WTC11 (cell line): ENCODE measurements at regions not wholly inside any gene's neighbourhood (a gene's known extent, or its start where the extent isn't known, plus 50 kb on each side); places are given as distances from the start of the nearest gene placed in this dataset.
"Not testable (repeated sequence)": the region's sequence is repeated elsewhere in the genome, so short reads cannot be mapped to it uniquely, and the experiment has no call there.

Experiments used
- ATAC-seq: fragments of 200-7000 bp; cut with Tn5 transposase; 2 replicates; pipeline ENCODE4 v1.10.0; 2021; ENCODE audit warnings: mild to moderate bottlenecking, moderate library complexity
- CTCF ChIA-PET: fragments of 300-600 bp; sonication (Branson Sonifier 250); formaldehyde crosslinking; loops from one replicate; lab custom pipeline; 2021; ENCODE audit warnings: antibody characterized with exemption; lab: Charles Lee
- POLR2A ChIA-PET: fragments of 350-600 bp; sonication (Branson Sonifier 250); formaldehyde crosslinking; loops from one replicate; lab custom pipeline; 2021; ENCODE audit warnings: antibody characterized with exemption; lab: Charles Lee
- DNase-seq: peaks from one replicate; pipeline ENCODE4 v3.0.0; 2021; ENCODE audit warnings: low spot score
- H3K27ac Mint-ChIP-seq: 2 replicates; pipeline ENCODE4 v1.8.0; 2021; ENCODE audit warnings: mixed read lengths
- H3K27me3 Mint-ChIP-seq: 2 replicates; pipeline ENCODE4 v1.8.0; 2021; ENCODE audit warnings: low read depth, mild to moderate bottlenecking, moderate library complexity, mixed read lengths
- H3K36me3 Mint-ChIP-seq: 2 replicates; pipeline ENCODE4 v1.8.0; 2021; ENCODE audit warnings: mixed read lengths
- H3K4me1 Mint-ChIP-seq: 2 replicates; pipeline ENCODE4 v1.8.0; 2022; ENCODE audit warnings: mixed read lengths
- H3K4me3 Mint-ChIP-seq: 2 replicates; pipeline ENCODE4 v1.8.0; 2021; ENCODE audit warnings: mild to moderate bottlenecking, moderate library complexity, mixed read lengths
- H3K9me3 Mint-ChIP-seq: 2 replicates; pipeline ENCODE4 v1.8.0; 2021; ENCODE audit warnings: mixed read lengths
- ATF1 ChIP-seq: sonication (generic); formaldehyde crosslinking; IDR thresholded peaks from 2 replicates; pipeline ENCODE4 v1.8.1; 2023; ENCODE audit warnings: mild to moderate bottlenecking, moderate library complexity, missing genetic modification reagents
- HMGA2 ChIP-seq: fragments of 250-450 bp; sonication (Bioruptor Pico); IDR thresholded peaks from 2 replicates; pipeline ENCODE4 v1.4.0; 2021; ENCODE audit warnings: mild to moderate bottlenecking, moderate library complexity
- MLX ChIP-seq: sonication (generic); formaldehyde crosslinking; IDR thresholded peaks from 2 replicates; pipeline ENCODE4 v1.8.1; 2023; ENCODE audit warnings: mild to moderate bottlenecking, missing genetic modification reagents, moderate library complexity
- MYBL2 ChIP-seq: sonication (generic); formaldehyde crosslinking; IDR thresholded peaks from 2 replicates; pipeline ENCODE4 v1.8.1; 2023; ENCODE audit warnings: mild to moderate bottlenecking, moderate library complexity, missing genetic modification reagents
- PREB ChIP-seq: sonication (generic); formaldehyde crosslinking; IDR thresholded peaks from 2 replicates; pipeline ENCODE4 v1.8.1; 2022; ENCODE audit warnings: mild to moderate bottlenecking, missing genetic modification reagents, moderate library complexity, borderline replicate concordance
- RELA ChIP-seq: sonication (generic); formaldehyde crosslinking; IDR thresholded peaks from 2 replicates; pipeline ENCODE4 v1.8.1; 2022; ENCODE audit warnings: missing genetic modification reagents, mild to moderate bottlenecking, borderline replicate concordance
- STAT6 ChIP-seq: sonication (generic); formaldehyde crosslinking; conservative IDR thresholded peaks from 2 replicates; pipeline ENCODE4 v1.8.1; 2023; ENCODE audit warnings: mild to moderate bottlenecking, low read depth, missing genetic modification reagents, moderate library complexity
- ZBTB21 ChIP-seq: sonication (generic); formaldehyde crosslinking; IDR thresholded peaks from 2 replicates; pipeline ENCODE4 v1.8.1; 2023; ENCODE audit warnings: mild to moderate bottlenecking, missing genetic modification reagents, borderline replicate concordance
- ZNF232 ChIP-seq: sonication (generic); formaldehyde crosslinking; IDR thresholded peaks from 2 replicates; pipeline ENCODE4 v1.8.0; 2022; ENCODE audit warnings: mild to moderate bottlenecking, missing genetic modification reagents
- ZNF416 ChIP-seq: fragments of 250-450 bp; sonication (Bioruptor Pico); IDR thresholded peaks from 2 replicates; pipeline ENCODE4 v1.9.0; 2021; ENCODE audit warnings: mild to moderate bottlenecking, inconsistent platforms
- ZNF512 ChIP-seq: sonication (generic); formaldehyde crosslinking; IDR thresholded peaks from 2 replicates; pipeline ENCODE4 v1.8.1; 2022; ENCODE audit warnings: missing genetic modification reagents, borderline replicate concordance
- TF ChIP-seq, protein P1 (sequence below): sonication (generic); formaldehyde crosslinking; IDR thresholded peaks from 2 replicates; pipeline ENCODE4 v1.8.1; 2023; ENCODE audit warnings: mild to moderate bottlenecking, moderate library complexity, missing genetic modification reagents
- TF ChIP-seq, protein P2 (sequence below): sonication (generic); formaldehyde crosslinking; IDR thresholded peaks from 2 replicates; pipeline ENCODE4 v1.8.1; 2023; ENCODE audit warnings: mild to moderate bottlenecking, missing genetic modification reagents, moderate library complexity

GRCh38 chr6:150499882-150500312 lies 99.8 kb upstream of the PLEKHG1 start (continued):
- no peak for TF ChIP-seq ZNF232 (CRISPR knock-in tag)
- TF ChIP-seq STAT6 (CRISPR knock-in tag), result no peak
- TF ChIP-seq, protein P1, sequence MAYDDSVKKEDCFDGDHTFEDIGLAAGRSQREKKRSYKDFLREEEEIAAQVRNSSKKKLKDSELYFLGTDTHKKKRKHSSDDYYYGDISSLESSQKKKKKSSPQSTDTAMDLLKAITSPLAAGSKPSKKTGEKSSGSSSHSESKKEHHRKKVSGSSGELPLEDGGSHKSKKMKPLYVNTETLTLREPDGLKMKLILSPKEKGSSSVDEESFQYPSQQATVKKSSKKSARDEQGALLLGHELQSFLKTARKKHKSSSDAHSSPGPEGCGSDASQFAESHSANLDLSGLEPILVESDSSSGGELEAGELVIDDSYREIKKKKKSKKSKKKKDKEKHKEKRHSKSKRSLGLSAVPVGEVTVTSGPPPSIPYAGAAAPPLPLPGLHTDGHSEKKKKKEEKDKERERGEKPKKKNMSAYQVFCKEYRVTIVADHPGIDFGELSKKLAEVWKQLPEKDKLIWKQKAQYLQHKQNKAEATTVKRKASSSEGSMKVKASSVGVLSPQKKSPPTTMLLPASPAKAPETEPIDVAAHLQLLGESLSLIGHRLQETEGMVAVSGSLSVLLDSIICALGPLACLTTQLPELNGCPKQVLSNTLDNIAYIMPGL, result no peak
- TF ChIP-seq ATF1, result no peak
- TF ChIP-seq ZBTB21, result no peak
- no peak for TF ChIP-seq MLX
- no peak for TF ChIP-seq PREB (CRISPR knock-in tag)

GRCh38 chr6:150500568-150500967 lies 99.1 kb upstream of the PLEKHG1 start:
- POLR2A ChIA-PET, H3K4me3 Mint-ChIP-seq, H3K27ac Mint-ChIP-seq, DNase-seq, CTCF ChIA-PET, H3K4me1 Mint-ChIP-seq, H3K27me3 Mint-ChIP-seq, H3K36me3 Mint-ChIP-seq, ATAC-seq: not testable (repeated sequence)
- peaks cover 11% of the 10 kb centered on the region for H3K9me3 Mint-ChIP-seq

- no peak for DNase-seq
- Mint-ChIP-seq H3K9me3 (peaks cover 13% of the 10 kb centered on the region), H3K36me3 (peaks cover 8% of the 10 kb centered on the region), H3K27ac (no peak overlapping the region), H3K4me3 (no peak overlapping the region), H3K4me1 (peaks cover 3% of the 10 kb centered on the region; the same call in 1 of the 2 replicates), H3K27me3 (no peaks in the 10 kb centered on the region)
- ChIA-PET POLR2A (no interaction called here), CTCF (no interaction called here)
- TF ChIP-seq HMGA2 (CRISPR knock-in tag), result peak; percentile 49
- TF ChIP-seq RELA (CRISPR knock-in tag), result no peak
- ATAC-seq, result no peak
Observed at GRCh38 chr6:150503041-150503440, 96.6 kb upstream of the PLEKHG1 start.

DNA sequence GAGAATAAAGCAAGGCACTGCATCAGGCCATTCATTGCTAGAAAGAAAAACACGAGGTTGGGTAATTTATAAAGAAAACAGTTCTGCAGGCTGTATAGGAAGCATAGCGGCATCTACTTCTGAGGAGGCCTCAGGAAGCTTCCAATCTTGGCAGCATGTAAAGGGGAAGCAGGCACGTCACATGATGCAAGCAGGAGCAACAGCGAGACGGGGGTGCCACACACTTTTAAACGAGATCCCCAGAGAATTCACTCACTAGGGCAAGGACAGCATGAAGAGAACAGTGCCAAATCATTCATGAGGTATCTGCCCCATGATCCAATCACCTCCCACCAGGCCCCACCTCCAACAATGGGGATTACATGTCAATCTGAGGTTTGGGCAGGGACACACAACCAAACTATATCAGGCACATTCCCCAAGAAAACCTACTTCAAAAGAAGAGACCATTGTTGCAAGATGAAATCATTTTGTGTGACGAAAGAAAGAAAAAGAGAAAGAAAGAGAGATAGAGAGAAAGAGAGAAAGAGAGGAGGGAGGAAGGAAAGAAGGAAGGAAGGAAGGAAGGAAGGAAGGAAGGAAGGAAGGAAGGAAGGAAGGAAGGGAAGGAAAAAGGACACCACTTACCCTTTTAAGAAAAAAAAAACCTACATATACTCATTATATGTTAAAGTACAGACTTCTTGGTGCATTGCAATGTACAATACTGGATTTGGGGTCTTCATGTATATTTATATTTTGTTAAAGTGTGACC lies 95.9 kb upstream of the PLEKHG1 start:
- DNase-seq (no peak), ATAC-seq (no peak)
- ChIA-PET POLR2A (no interaction called here), CTCF (no interaction called here)
- no peak overlapping the region for H3K27ac Mint-ChIP-seq
- peaks cover 8% of the 10 kb centered on the region for H3K36me3 Mint-ChIP-seq
- TF ChIP-seq ZNF512 (CRISPR knock-in tag), result 0 out of 2 replicates have a peak, but pooled peaks have one; percentile 22
- TF ChIP-seq HMGA2 (CRISPR knock-in tag), result no peak
- no peak for TF ChIP-seq RELA (CRISPR knock-in tag)
- TF ChIP-seq ZNF416 (CRISPR knock-in tag), result no peak
- TF ChIP-seq, protein P2, sequence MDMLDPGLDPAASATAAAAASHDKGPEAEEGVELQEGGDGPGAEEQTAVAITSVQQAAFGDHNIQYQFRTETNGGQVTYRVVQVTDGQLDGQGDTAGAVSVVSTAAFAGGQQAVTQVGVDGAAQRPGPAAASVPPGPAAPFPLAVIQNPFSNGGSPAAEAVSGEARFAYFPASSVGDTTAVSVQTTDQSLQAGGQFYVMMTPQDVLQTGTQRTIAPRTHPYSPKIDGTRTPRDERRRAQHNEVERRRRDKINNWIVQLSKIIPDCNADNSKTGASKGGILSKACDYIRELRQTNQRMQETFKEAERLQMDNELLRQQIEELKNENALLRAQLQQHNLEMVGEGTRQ (CRISPR knock-in tag), result peak; percentile 43
- no peak for TF ChIP-seq MYBL2 (CRISPR knock-in tag)
- H3K4me1 Mint-ChIP-seq, result peaks cover 7% of the 10 kb centered on the region
- H3K9me3 Mint-ChIP-seq, result peaks cover 13% of the 10 kb centered on the region
- H3K27me3 Mint-ChIP-seq, result no peaks in the 10 kb centered on the region
- no peak overlapping the region for H3K4me3 Mint-ChIP-seq

GRCh38 chr6:150507361-150507760 lies 92.3 kb upstream of the PLEKHG1 start:
- Mint-ChIP-seq H3K4me1 (peaks cover 16% of the 10 kb centered on the region), H3K9me3 (peaks cover 15% of the 10 kb centered on the region)
- ATAC-seq, H3K27me3 Mint-ChIP-seq, CTCF ChIA-PET, H3K27ac Mint-ChIP-seq, POLR2A ChIA-PET, DNase-seq, H3K4me3 Mint-ChIP-seq, H3K36me3 Mint-ChIP-seq: not testable (repeated sequence)
